Fibroblast of mammary gland (primary cell): ENCODE measurements at regions not wholly inside any gene's neighbourhood (a gene's known extent, or its start where the extent isn't known, plus 50 kb on each side); places are given as distances from the start of the nearest gene placed in this dataset.

Experiments used
- DNase-seq: peaks from one replicate; pipeline ENCODE4 v3.0.0-alpha.2; 2010; ENCODE audit warnings: low read depth
- H3K4me3 ChIP-seq: 2 replicates; pipeline ENCODE4 v1.5.1; 2011; ENCODE audit warnings: low read depth, mild to moderate bottlenecking, low read length, moderate library complexity; ENCODE audit not compliant: control insufficient read depth
- TF ChIP-seq, protein P1 (sequence below): conservative IDR thresholded peaks from 2 replicates; pipeline ENCODE4 v1.5.1; 2011; ENCODE audit warnings: low read depth, low read length, inconsistent platforms; ENCODE audit not compliant: control insufficient read depth, insufficient read depth

DNA sequence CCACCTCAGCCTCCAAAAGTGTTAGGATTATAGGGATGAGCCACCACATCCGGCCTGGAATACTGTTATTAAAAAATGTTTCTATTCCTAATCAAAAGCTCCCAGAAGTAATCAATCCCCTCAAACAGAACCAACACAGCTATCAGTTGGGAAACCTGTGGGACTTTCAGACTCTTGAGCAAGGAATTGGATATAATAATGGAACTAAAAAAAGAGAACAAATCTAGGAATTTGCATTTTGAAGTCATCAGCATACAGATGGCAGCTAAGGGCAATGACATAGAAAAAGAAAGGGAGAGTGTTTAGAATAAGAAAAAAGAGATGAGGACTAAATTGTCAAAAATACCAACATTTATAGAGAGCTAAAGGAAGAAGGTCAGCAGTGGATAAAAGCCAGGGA is 54.7 kb upstream of the AMN1 start:
- no peak for DNase-seq
- no peak overlapping the region for H3K4me3 ChIP-seq
- TF ChIP-seq, protein P1, sequence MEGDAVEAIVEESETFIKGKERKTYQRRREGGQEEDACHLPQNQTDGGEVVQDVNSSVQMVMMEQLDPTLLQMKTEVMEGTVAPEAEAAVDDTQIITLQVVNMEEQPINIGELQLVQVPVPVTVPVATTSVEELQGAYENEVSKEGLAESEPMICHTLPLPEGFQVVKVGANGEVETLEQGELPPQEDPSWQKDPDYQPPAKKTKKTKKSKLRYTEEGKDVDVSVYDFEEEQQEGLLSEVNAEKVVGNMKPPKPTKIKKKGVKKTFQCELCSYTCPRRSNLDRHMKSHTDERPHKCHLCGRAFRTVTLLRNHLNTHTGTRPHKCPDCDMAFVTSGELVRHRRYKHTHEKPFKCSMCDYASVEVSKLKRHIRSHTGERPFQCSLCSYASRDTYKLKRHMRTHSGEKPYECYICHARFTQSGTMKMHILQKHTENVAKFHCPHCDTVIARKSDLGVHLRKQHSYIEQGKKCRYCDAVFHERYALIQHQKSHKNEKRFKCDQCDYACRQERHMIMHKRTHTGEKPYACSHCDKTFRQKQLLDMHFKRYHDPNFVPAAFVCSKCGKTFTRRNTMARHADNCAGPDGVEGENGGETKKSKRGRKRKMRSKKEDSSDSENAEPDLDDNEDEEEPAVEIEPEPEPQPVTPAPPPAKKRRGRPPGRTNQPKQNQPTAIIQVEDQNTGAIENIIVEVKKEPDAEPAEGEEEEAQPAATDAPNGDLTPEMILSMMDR = no peak

DNA sequence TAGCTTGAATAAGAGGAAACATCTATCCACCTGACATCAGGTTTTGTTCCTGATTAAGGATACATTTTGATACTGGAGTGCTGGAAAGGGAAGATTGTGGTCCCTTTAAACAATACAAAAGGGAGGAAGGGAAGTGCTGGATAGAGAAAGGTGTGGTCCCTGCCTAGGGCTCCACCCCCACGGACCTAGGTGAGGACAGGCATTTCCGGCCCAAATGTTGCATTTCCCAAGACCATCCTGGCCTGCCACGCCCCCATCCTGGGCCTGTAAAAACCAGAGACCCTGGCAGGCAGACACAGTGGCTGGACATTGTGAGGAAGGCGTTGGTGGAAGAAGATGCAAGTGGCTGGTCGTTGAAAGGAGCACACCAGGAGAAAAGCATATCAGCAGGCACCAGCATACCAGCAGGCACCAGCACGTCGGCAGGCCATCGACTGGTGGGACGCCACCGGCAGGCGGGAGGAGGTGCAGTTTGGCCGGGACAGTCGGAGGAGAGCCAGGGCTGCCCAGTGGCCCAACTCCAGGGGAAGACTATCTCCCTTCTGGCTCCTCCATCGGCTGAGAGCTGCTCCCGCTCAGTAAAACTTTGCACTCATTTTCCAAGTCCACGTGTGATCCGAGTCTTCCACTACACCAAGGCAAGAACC is 53.2 kb upstream of the AMN1 start:
- DNase-seq = no peak
- TF ChIP-seq, protein P1 = no peak
- no peak overlapping the region for H3K4me3 ChIP-seq

DNA sequence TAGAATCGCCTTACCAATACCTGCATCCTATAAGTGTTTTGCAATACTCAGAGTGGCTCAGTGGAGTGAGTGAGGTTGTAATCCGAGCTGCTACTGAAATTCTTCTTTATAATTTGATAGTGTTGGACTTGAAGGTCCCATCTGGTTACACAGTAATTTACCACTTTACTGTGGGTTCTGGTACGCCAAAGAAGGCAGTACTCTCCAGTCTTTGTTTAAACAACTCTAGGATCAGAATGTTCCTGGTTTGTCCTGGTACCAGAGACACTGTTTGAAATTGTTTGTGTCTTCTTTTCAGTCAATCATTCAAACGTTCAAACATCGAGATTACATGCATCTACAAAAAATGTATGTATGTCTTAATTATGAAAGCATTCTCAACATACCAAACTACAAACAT is 51.3 kb upstream of the AMN1 start:
- DNase-seq = no peak
- no peak overlapping the region for H3K4me3 ChIP-seq
- TF ChIP-seq, protein P1 = no peak

DNA sequence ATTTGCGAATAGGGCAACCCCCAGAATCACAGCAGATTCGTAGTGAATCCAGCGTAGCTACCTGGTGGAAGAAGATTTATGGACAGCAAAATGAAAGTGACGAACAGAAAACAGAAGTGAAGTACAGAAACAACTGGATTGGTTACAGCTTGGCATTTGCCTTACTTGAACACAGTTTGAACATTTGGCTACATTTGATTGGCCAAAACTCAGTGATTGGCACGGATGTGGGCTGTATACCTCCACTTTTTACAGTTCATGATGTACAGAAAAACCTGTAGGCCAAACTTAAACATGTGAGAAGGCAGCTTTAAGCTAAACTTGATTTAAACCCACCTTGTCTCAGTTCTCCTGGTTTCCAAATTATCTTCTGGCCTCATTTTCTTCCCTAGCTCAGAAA is 49.9 kb upstream of the AMN1 start:
- TF ChIP-seq, protein P1 = no peak
- DNase-seq = no peak
- H3K4me3 ChIP-seq = no peak overlapping the region
